RCC 7860 (cell line): ENCODE measurements at regions not wholly inside any gene's neighbourhood (a gene's known extent, or its start where the extent isn't known, plus 50 kb on each side); places are given as distances from the start of the nearest gene placed in this dataset.

Source experiments
- DNase-seq: peaks from one replicate; pipeline ENCODE4 v3.0.0-alpha.2; 2015; ENCODE audit warnings: low spot score
- FAIRE-seq: peaks from 2 replicates; lab custom pipeline; 2012; peaks lifted over from hg19 to GRCh38; lab: Jason Lieb, UNC

- no peak for FAIRE-seq
- no peak for DNase-seq
Measured at GRCh38 chr18:64273724-64274123, 124.8 kb upstream of the LINC00305 start.

- no peak for FAIRE-seq
- DNase-seq = no peak
Measured at GRCh38 chr18:64271975-64272659, 123.2 kb upstream of the LINC00305 start.

GRCh38 chr18:64271246-64271645, 122.4 kb upstream of the LINC00305 start:
- no peak for FAIRE-seq
- DNase-seq = no peak

- no peak for FAIRE-seq
- DNase-seq = no peak
Measured at GRCh38 chr18:64270608-64271007, 121.7 kb upstream of the LINC00305 start.

GRCh38 chr18:64270121-64270520, 121.2 kb upstream of the LINC00305 start:
- DNase-seq (no peak), FAIRE-seq (no peak)

GRCh38 chr18:64264171-64264570, 115.3 kb upstream of the LINC00305 start:
- DNase-seq (no peak), FAIRE-seq (no peak)

GRCh38 chr18:64260810-64261209, 111.9 kb upstream of the LINC00305 start:
- FAIRE-seq (no peak), DNase-seq (no peak)

GRCh38 chr18:64259871-64260270, 111.0 kb upstream of the LINC00305 start:
- DNase-seq (no peak), FAIRE-seq (no peak)

GRCh38 chr18:64258111-64258650, 109.3 kb upstream of the LINC00305 start:
- DNase-seq (no peak), FAIRE-seq (no peak)

GRCh38 chr18:64254399-64255093, 105.7 kb upstream of the LINC00305 start:
- DNase-seq (no peak), FAIRE-seq (no peak)

GRCh38 chr18:64253873-64254272, 105.0 kb upstream of the LINC00305 start:
- FAIRE-seq (no peak), DNase-seq (no peak)

- DNase-seq (no peak), FAIRE-seq (no peak)
Measured at GRCh38 chr18:64253222-64253621, 104.3 kb upstream of the LINC00305 start.

- FAIRE-seq (no peak), DNase-seq (no peak)
Measured at GRCh38 chr18:64248836-64249235, 99.9 kb upstream of the LINC00305 start.

GRCh38 chr18:64245126-64245861, 96.4 kb upstream of the LINC00305 start:
- FAIRE-seq (no peak), DNase-seq (no peak)

GRCh38 chr18:64244571-64244970, 95.7 kb upstream of the LINC00305 start:
- DNase-seq = no peak
- no peak for FAIRE-seq

- FAIRE-seq = no peak
- DNase-seq = no peak
Measured at GRCh38 chr18:64240316-64240715, 91.4 kb upstream of the LINC00305 start.

- FAIRE-seq (no peak), DNase-seq (no peak)
Measured at GRCh38 chr18:64238076-64238475, 89.2 kb upstream of the LINC00305 start.

GRCh38 chr18:64234321-64234720, 85.4 kb upstream of the LINC00305 start:
- FAIRE-seq (no peak), DNase-seq (no peak)

GRCh38 chr18:64233851-64234250, 85.0 kb upstream of the LINC00305 start:
- no peak for FAIRE-seq

GRCh38 chr18:64220941-64221340, 72.1 kb upstream of the LINC00305 start:
- FAIRE-seq = no peak
- DNase-seq = no peak

More at GRCh38 chr18:64233851-64234250, 85.0 kb upstream of the LINC00305 start:
- DNase-seq = no peak

- FAIRE-seq = no peak
Measured at GRCh38 chr18:64219517-64219916, 70.6 kb upstream of the LINC00305 start.

More at GRCh38 chr18:64219517-64219916, 70.6 kb upstream of the LINC00305 start:
- no peak for DNase-seq
